SU-DHL-6 (cell line): ENCODE measurements at regions not wholly inside any gene's neighbourhood (a gene's known extent, or its start where the extent isn't known, plus 50 kb on each side); places are given as distances from the start of the nearest gene placed in this dataset.

Experiments used
- H2AFZ ChIP-seq: fragments of 200-600 bp; sonication (generic); 2 replicates; pipeline ENCODE4 v1.6.1; 2014; ENCODE audit warnings: low read depth, mild to moderate bottlenecking, moderate library complexity, mixed read lengths, antibody characterized with exemption, low read length; ENCODE audit not compliant: severe bottlenecking
- H3F3A ChIP-seq: fragments of 200-600 bp; shearing (Covaris generic); 2 replicates; pipeline ENCODE4 v1.6.0; 2016; ENCODE audit warnings: antibody characterized with exemption, mild to moderate bottlenecking; ENCODE audit not compliant: insufficient read depth
- H3K27ac ChIP-seq: fragments of 200-600 bp; sonication (generic); 2 replicates; pipeline ENCODE4 v1.5.1; 2016; ENCODE audit warnings: low read depth, mild to moderate bottlenecking, low read length, moderate library complexity, mixed read lengths
- H3K27me3 ChIP-seq: fragments of 200-600 bp; sonication (generic), shearing (Covaris generic); 2 replicates; pipeline ENCODE4 v1.6.0; 2014; ENCODE audit warnings: mild to moderate bottlenecking, low read length
- H3K36me3 ChIP-seq: fragments of 200-600 bp; sonication (generic); 2 replicates; pipeline ENCODE4 v1.6.1; 2014; ENCODE audit warnings: mild to moderate bottlenecking, low read length, mixed read lengths
- H3K4me2 ChIP-seq: fragments of 300-600, 200-600 bp; shearing (Covaris generic), sonication (generic); 2 replicates; pipeline ENCODE4 v1.6.0; 2014; ENCODE audit warnings: low read length, low read depth, mild to moderate bottlenecking; ENCODE audit not compliant: poor library complexity, severe bottlenecking
- H3K4me3 ChIP-seq: fragments of 200-600 bp; sonication (generic); 2 replicates; pipeline ENCODE4 v1.5.1; 2014; ENCODE audit warnings: antibody characterized with exemption, low read length, mild to moderate bottlenecking, mixed read lengths; ENCODE audit not compliant: insufficient read depth, poor library complexity, severe bottlenecking
- H3K79me2 ChIP-seq: fragments of 200-600 bp; sonication (generic); 2 replicates; pipeline ENCODE4 v1.6.1; 2014; ENCODE audit warnings: mild to moderate bottlenecking, low read length, moderate library complexity; ENCODE audit not compliant: insufficient read depth
- H3K9ac ChIP-seq: fragments of 200-600 bp; sonication (generic); 2 replicates; pipeline ENCODE4 v1.7.0; 2014; ENCODE audit warnings: mild to moderate bottlenecking, low read length
- H3K9me2 ChIP-seq: fragments of 200-600 bp; sonication (generic); replicated peaks from 2 replicates; pipeline ENCODE4 v1.6.1; 2014; ENCODE audit warnings: low read length; ENCODE audit not compliant: insufficient read depth
- H3K9me3 ChIP-seq: fragments of 200-600 bp; sonication (generic); 2 replicates; pipeline ENCODE4 v1.6.1; 2014; ENCODE audit warnings: low read length, mixed read lengths; ENCODE audit not compliant: insufficient read depth
- H4K20me1 ChIP-seq: fragments of 200-600 bp; sonication (generic); 2 replicates; pipeline ENCODE4 v1.6.1; 2014; ENCODE audit warnings: low read depth, mild to moderate bottlenecking, antibody characterized with exemption, low read length, moderate library complexity, mixed read lengths
- EZH2phosphoT487 ChIP-seq: fragments of 200-600 bp; sonication (generic), shearing (Covaris generic); conservative IDR thresholded peaks from 2 replicates; pipeline ENCODE4 v1.6.1; 2018; ENCODE audit warnings: mild to moderate bottlenecking, antibody characterized with exemption, low read length, moderate library complexity, mixed read lengths
- TF ChIP-seq, protein P1 (sequence below): fragments of 200-600 bp; sonication (generic); IDR thresholded peaks from one replicate; pipeline ENCODE4 v1.5.1; 2017; ENCODE audit warnings: antibody characterized with exemption, mild to moderate bottlenecking, low read length, moderate library complexity; ENCODE audit not compliant: insufficient read depth, poor library complexity, severe bottlenecking

DNA sequence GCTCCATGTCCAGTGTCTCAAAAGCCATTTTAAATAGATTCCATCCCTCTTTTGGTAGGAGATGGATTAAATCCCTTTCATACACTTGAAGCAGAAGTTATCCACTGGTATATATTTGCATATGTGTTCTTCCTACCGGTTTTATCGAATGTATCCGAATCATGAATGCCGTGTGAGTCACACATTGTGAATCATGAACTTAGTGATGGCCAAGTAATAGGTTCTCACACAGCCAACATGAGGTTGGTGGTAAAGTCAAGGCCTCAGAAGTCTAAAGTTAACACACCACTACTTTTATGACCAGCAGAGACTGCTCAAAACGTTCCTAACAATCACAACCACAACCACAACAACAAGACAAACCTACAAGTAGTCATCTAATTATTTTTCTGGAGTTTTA, 345.5 kb downstream of the THBS2 start:
- Histone ChIP-seq H4K20me1 (no peaks in the 10 kb centered on the region), H3K27me3 (no peaks in the 10 kb centered on the region; the same call in 1 of the 2 replicates), H3K4me2 (no peak overlapping the region), H3F3A (no peaks in the 10 kb centered on the region), H3K4me3 (no peak overlapping the region), H3K9me3 (no peaks in the 10 kb centered on the region), H3K9me2 (no peaks in the 10 kb centered on the region), H3K9ac (no peak overlapping the region), H3K27ac (no peak overlapping the region), H3K36me3 (no peaks in the 10 kb centered on the region), H3K79me2 (no peaks in the 10 kb centered on the region), H2AFZ (no peak overlapping the region)
- TF ChIP-seq EZH2phosphoT487, result no peak
- TF ChIP-seq, protein P1, sequence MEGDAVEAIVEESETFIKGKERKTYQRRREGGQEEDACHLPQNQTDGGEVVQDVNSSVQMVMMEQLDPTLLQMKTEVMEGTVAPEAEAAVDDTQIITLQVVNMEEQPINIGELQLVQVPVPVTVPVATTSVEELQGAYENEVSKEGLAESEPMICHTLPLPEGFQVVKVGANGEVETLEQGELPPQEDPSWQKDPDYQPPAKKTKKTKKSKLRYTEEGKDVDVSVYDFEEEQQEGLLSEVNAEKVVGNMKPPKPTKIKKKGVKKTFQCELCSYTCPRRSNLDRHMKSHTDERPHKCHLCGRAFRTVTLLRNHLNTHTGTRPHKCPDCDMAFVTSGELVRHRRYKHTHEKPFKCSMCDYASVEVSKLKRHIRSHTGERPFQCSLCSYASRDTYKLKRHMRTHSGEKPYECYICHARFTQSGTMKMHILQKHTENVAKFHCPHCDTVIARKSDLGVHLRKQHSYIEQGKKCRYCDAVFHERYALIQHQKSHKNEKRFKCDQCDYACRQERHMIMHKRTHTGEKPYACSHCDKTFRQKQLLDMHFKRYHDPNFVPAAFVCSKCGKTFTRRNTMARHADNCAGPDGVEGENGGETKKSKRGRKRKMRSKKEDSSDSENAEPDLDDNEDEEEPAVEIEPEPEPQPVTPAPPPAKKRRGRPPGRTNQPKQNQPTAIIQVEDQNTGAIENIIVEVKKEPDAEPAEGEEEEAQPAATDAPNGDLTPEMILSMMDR, result no peak

GRCh38 chr6:168906391-168906790, 347.3 kb downstream of the THBS2 start:
- no peaks in the 10 kb centered on the region for H3F3A ChIP-seq
- no peaks in the 10 kb centered on the region for H4K20me1 ChIP-seq
- H3K9me2 ChIP-seq, result no peaks in the 10 kb centered on the region
- no peaks in the 10 kb centered on the region; the same call in 1 of the 2 replicates for H3K27me3 ChIP-seq
- no peak overlapping the region for H3K27ac ChIP-seq
- no peaks in the 10 kb centered on the region for H3K9me3 ChIP-seq
- no peak overlapping the region for H3K9ac ChIP-seq
- no peaks in the 10 kb centered on the region for H3K79me2 ChIP-seq
- no peak overlapping the region for H2AFZ ChIP-seq
- TF ChIP-seq, protein P1, result no peak
- no peak for TF ChIP-seq EZH2phosphoT487
- no peak overlapping the region for H3K4me3 ChIP-seq
- H3K36me3 ChIP-seq, result no peaks in the 10 kb centered on the region
- no peak overlapping the region for H3K4me2 ChIP-seq

GRCh38 chr6:168905451-168906090, 348.1 kb downstream of the THBS2 start:
- no peaks in the 10 kb centered on the region for H3F3A ChIP-seq
- no peaks in the 10 kb centered on the region for H3K79me2 ChIP-seq
- no peaks in the 10 kb centered on the region for H3K9me2 ChIP-seq
- H3K9me3 ChIP-seq, result no peaks in the 10 kb centered on the region
- H3K27ac ChIP-seq, result no peak overlapping the region
- TF ChIP-seq, protein P1, result no peak
- no peak for TF ChIP-seq EZH2phosphoT487
- no peaks in the 10 kb centered on the region for H4K20me1 ChIP-seq
- no peak overlapping the region for H2AFZ ChIP-seq
- no peaks in the 10 kb centered on the region for H3K36me3 ChIP-seq
- no peaks in the 10 kb centered on the region; the same call in 1 of the 2 replicates for H3K27me3 ChIP-seq
- H3K4me2 ChIP-seq, result no peak overlapping the region
- no peak overlapping the region for H3K4me3 ChIP-seq
- H3K9ac ChIP-seq, result no peak overlapping the region
